ENCODE measurements at regions not wholly inside any gene's neighbourhood (a gene's known extent, or its start where the extent isn't known, plus 50 kb on each side); places are given as distances from the start of the nearest gene placed in this dataset.

DNA sequence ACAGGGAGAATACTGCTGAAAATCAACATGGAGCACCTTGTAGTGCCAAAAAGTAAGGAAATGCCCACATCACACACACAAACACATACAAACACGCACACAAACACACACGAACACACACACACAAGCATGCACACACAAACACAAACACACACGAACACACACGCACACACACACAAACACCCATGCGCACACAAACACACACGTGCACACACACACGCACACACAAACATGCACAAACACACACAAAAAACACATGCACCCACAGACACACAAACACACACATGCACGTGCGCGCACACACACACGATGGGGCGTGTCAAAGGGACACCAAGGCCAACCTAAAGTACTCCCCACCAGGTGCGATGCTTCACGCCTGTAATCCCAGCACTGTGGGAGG, 61.7 kb upstream of the C14orf180 start:
- Histone ChIP-seq H3K4me3 (ENCODE audit: low read length) (no peak overlapping the region), H3K27ac (ENCODE audit: low read length) (no peak overlapping the region), H3K27me3 (ENCODE audit: control insufficient read depth, insufficient read depth, low read length) (peaks cover 9% of the 10 kb centered on the region), H3K36me3 (ENCODE audit: control insufficient read depth, insufficient read depth, low read length) (no peaks in the 10 kb centered on the region), H3K9me3 (replicated peaks; ENCODE audit: control insufficient read depth, low read depth, low read length) (peaks cover 14% of the 10 kb centered on the region), H3K4me1 (ENCODE audit: control insufficient read depth, insufficient read depth, low read length) (no peaks in the 10 kb centered on the region)
- WGBS (ENCODE audit: insufficient coverage), result 91% methylated on average over 10 of the region's 14 CpGs
- no peak for DNase-seq

- H3K36me3 ChIP-seq (ENCODE audit: control insufficient read depth, insufficient read depth, low read length), result no peaks in the 10 kb centered on the region
- DNase-seq, result no peak
- H3K4me3 ChIP-seq (ENCODE audit: low read length), result no peak overlapping the region
- H3K4me1 ChIP-seq (ENCODE audit: control insufficient read depth, insufficient read depth, low read length), result no peaks in the 10 kb centered on the region
- 69% methylated on average over 12 of the region's 18 CpGs for WGBS (ENCODE audit: insufficient coverage)
- peaks cover 14% of the 10 kb centered on the region for H3K9me3 ChIP-seq (replicated peaks; ENCODE audit: control insufficient read depth, low read depth, low read length)
- H3K27ac ChIP-seq (ENCODE audit: low read length), result no peak overlapping the region
- H3K27me3 ChIP-seq (ENCODE audit: control insufficient read depth, insufficient read depth, low read length), result peaks cover 7% of the 10 kb centered on the region
Observed at GRCh38 chr14:104518659-104519350, 60.8 kb upstream of the C14orf180 start.

DNA sequence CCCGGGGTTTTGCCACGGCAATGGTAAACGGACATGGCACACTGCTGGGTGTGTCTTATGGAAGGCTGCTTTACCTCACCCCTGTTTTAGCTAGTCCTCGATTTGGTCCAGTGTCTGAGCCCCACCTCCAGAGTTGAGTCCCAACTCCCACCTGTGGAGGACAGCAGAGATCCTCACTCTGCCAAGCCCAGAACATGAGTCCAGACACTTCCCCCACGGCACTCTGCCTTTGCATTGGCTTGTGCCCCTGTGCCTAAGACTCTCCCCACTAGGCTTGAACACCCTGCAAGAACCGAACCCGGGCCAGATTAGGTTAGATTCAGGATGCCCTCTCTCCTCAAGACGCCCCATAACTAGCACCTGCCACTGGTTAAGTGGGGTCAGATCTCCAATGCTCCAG, 59.8 kb upstream of the C14orf180 start:
- H3K36me3 ChIP-seq (ENCODE audit: control insufficient read depth, insufficient read depth, low read length), result no peaks in the 10 kb centered on the region
- 90% methylated on average over 4 of the region's 8 CpGs for WGBS (ENCODE audit: insufficient coverage)
- no peak overlapping the region for H3K4me3 ChIP-seq (ENCODE audit: low read length)
- no peak for DNase-seq
- H3K27ac ChIP-seq (ENCODE audit: low read length), result no peak overlapping the region
- no peaks in the 10 kb centered on the region for H3K4me1 ChIP-seq (ENCODE audit: control insufficient read depth, insufficient read depth, low read length)
- H3K27me3 ChIP-seq (ENCODE audit: control insufficient read depth, insufficient read depth, low read length), result peaks cover 7% of the 10 kb centered on the region
- H3K9me3 ChIP-seq (replicated peaks; ENCODE audit: control insufficient read depth, low read depth, low read length), result peaks cover 18% of the 10 kb centered on the region

- DNase-seq, result no peak
- peaks cover 22% of the 10 kb centered on the region for H3K9me3 ChIP-seq (replicated peaks; ENCODE audit: control insufficient read depth, low read depth, low read length)
- H3K4me1 ChIP-seq (ENCODE audit: control insufficient read depth, insufficient read depth, low read length), result no peaks in the 10 kb centered on the region
- H3K27me3 ChIP-seq (ENCODE audit: control insufficient read depth, insufficient read depth, low read length), result peaks cover 7% of the 10 kb centered on the region
- no CpG with 5 or more reads among the region's 13 CpGs for WGBS (ENCODE audit: insufficient coverage)
- no peak overlapping the region for H3K27ac ChIP-seq (ENCODE audit: low read length)
- H3K36me3 ChIP-seq (ENCODE audit: control insufficient read depth, insufficient read depth, low read length), result no peaks in the 10 kb centered on the region
- H3K4me3 ChIP-seq (ENCODE audit: low read length), result no peak overlapping the region
Observed at GRCh38 chr14:104520620-104521410, 58.7 kb upstream of the C14orf180 start.

GRCh38 chr14:104521816-104522745, 57.5 kb upstream of the C14orf180 start:
- DNase-seq, result no peak
- peaks cover 7% of the 10 kb centered on the region for H3K27me3 ChIP-seq (ENCODE audit: control insufficient read depth, insufficient read depth, low read length)
- no peak overlapping the region for H3K4me3 ChIP-seq (ENCODE audit: low read length)
- peaks cover 14% of the 10 kb centered on the region for H3K9me3 ChIP-seq (replicated peaks; ENCODE audit: control insufficient read depth, low read depth, low read length)
- WGBS (ENCODE audit: insufficient coverage), result 81% methylated on average over 5 of the region's 8 CpGs
- H3K36me3 ChIP-seq (ENCODE audit: control insufficient read depth, insufficient read depth, low read length), result no peaks in the 10 kb centered on the region
- no peaks in the 10 kb centered on the region for H3K4me1 ChIP-seq (ENCODE audit: control insufficient read depth, insufficient read depth, low read length)
- H3K27ac ChIP-seq (ENCODE audit: low read length), result no peak overlapping the region

DNA sequence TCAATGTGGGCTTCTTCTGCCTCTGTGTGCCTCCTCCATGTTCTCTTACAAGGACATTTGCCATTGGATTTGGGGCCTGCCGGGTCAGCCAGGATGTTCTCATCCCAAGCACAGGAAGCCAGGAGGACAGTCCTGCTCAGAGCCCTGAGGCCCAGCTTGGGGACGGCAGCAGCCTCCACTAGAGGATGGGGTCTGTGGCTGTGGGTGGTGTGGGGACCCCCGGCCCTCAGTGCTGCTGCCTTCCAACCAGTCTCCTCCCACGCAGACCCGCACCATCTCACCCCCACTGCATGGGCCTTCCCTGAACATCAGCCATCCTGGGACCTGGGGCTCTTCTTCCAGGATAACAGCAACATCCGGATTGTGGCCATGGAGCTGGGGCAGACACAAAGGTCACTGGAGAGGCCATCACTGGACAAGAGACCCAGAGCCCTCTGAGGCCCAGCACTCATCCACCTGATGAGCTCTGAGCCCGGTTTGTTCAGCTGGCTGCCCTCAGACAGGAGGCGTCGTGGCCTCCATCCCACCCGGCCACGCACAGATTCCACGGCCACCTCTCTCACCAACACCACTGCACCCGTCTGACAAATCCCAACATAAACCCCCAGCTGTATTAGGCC, 56.5 kb upstream of the C14orf180 start:
- H3K36me3 ChIP-seq (ENCODE audit: control insufficient read depth, insufficient read depth, low read length), result no peaks in the 10 kb centered on the region
- DNase-seq, result no peak
- WGBS (ENCODE audit: insufficient coverage), result 81% methylated on average over 7 of the region's 13 CpGs
- peaks cover 7% of the 10 kb centered on the region for H3K27me3 ChIP-seq (ENCODE audit: control insufficient read depth, insufficient read depth, low read length)
- no peak overlapping the region for H3K4me3 ChIP-seq (ENCODE audit: low read length)
- H3K9me3 ChIP-seq (replicated peaks; ENCODE audit: control insufficient read depth, low read depth, low read length), result peaks cover 11% of the 10 kb centered on the region
- H3K27ac ChIP-seq (ENCODE audit: low read length), result no peak overlapping the region
- no peaks in the 10 kb centered on the region for H3K4me1 ChIP-seq (ENCODE audit: control insufficient read depth, insufficient read depth, low read length)

DNA sequence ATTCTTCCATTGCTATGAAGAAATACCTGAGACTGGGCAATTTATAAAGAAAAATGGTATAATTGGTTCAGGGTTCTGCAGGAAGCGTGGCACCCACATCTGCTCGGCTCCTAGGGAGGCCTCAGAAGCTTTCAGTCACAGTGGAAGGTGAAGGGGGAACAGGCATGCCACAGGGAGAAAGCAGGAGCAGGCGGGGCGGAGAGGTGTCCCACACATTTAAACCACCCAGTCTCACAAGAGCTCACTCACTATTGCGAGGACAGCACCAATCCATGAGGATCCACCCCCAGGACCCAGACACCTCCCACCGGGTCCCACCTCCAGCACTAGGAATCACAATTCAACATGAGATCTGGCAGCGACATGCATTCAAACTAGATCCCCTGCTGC, 56.0 kb upstream of the C14orf180 start:
- Histone ChIP-seq H3K9me3 (replicated peaks; ENCODE audit: control insufficient read depth, low read depth, low read length) (peaks cover 11% of the 10 kb centered on the region), H3K4me3 (ENCODE audit: low read length) (no peak overlapping the region), H3K36me3 (ENCODE audit: control insufficient read depth, insufficient read depth, low read length) (no peaks in the 10 kb centered on the region), H3K27ac (ENCODE audit: low read length) (no peak overlapping the region), H3K4me1 (ENCODE audit: control insufficient read depth, insufficient read depth, low read length) (no peaks in the 10 kb centered on the region), H3K27me3 (ENCODE audit: control insufficient read depth, insufficient read depth, low read length) (peaks cover 7% of the 10 kb centered on the region)
- 86% methylated on average over 3 of the region's 7 CpGs for WGBS (ENCODE audit: insufficient coverage)
- DNase-seq, result no peak

GRCh38 chr14:104524726-104525125, 54.8 kb upstream of the C14orf180 start:
- no peak for DNase-seq
- no peak overlapping the region for H3K27ac ChIP-seq (ENCODE audit: low read length)
- no peaks in the 10 kb centered on the region for H3K4me1 ChIP-seq (ENCODE audit: control insufficient read depth, insufficient read depth, low read length)
- H3K27me3 ChIP-seq (ENCODE audit: control insufficient read depth, insufficient read depth, low read length), result peaks cover 5% of the 10 kb centered on the region
- no CpG with 5 or more reads among the region's 9 CpGs for WGBS (ENCODE audit: insufficient coverage)
- H3K36me3 ChIP-seq (ENCODE audit: control insufficient read depth, insufficient read depth, low read length), result no peaks in the 10 kb centered on the region
- H3K9me3 ChIP-seq (replicated peaks; ENCODE audit: control insufficient read depth, low read depth, low read length), result peaks cover 11% of the 10 kb centered on the region
- H3K4me3 ChIP-seq (ENCODE audit: low read length), result no peak overlapping the region

DNA sequence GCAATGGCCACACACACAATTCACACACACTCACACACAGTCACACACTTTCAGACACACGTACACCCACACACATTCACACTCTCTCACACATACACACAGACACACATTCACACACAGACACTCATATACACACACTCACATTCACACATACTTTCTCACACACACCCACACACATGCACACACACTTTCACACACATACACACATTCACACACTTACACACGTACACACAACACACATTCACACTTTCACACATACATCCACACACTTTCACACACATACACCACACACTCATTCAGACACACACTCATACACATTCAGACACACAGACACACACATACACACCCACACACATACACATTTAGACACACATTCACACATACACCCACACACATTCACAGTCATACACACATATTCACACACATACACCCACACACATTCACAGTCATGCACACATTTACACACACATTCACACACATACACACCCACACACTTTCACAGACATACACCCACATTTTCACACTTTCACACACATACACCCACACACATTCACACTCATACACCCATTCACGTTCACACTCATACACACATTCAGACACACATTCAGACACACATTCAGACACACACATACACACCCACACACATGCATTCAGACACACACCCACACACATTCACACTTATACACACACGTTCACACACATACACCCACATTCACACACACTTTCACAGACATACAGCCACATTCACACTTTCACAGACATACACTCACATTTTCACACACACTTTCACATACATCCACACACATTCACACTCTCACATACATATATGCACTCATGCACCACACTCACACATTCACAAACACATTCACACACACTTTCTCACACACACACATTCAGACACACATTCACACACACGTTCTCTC, 52.6 kb upstream of the C14orf180 start:
- WGBS (ENCODE audit: insufficient coverage), result 65% methylated on average over 5 of the region's 5 CpGs
- H3K4me1 ChIP-seq (ENCODE audit: control insufficient read depth, insufficient read depth, low read length), result no peaks in the 10 kb centered on the region
- no peaks in the 10 kb centered on the region for H3K36me3 ChIP-seq (ENCODE audit: control insufficient read depth, insufficient read depth, low read length)
- H3K27ac ChIP-seq (ENCODE audit: low read length), result no peak overlapping the region
- peaks cover 11% of the 10 kb centered on the region for H3K9me3 ChIP-seq (replicated peaks; ENCODE audit: control insufficient read depth, low read depth, low read length)
- DNase-seq, result no peak
- no peaks in the 10 kb centered on the region for H3K27me3 ChIP-seq (ENCODE audit: control insufficient read depth, insufficient read depth, low read length)
- H3K4me3 ChIP-seq (ENCODE audit: low read length), result no peak overlapping the region

Measured in muscle of leg (tissue), 3 donors.